T1000 (cell line): ENCODE measurements at regions not wholly inside any gene's neighbourhood (a gene's known extent, or its start where the extent isn't known, plus 50 kb on each side); places are given as distances from the start of the nearest gene placed in this dataset.

Source experiments
- DNase-seq: peaks from one replicate; lab custom pipeline; 2025; ENCODE audit warnings: mixed read lengths; lab: John Stamatoyannopoulos, UW

DNA sequence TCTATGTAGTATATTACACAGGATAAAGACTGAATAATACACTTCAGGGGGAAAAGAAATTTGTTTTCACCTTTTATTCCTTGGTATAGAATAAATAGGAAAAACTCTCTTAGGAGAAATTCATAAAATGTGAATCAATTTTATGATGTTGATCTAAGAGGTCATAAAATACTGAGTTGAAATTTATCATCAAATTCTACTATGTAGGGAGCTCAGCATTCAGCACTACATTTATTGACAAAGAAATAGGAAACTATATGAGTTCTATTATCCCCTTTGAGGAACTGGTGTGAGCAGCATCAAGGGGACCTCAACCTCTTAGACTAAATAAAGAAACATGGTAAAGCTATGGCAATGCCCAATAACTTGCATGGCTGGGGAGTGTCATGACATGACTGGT is 348.2 kb upstream of the SMIM31 start:
- no peak for DNase-seq

DNA sequence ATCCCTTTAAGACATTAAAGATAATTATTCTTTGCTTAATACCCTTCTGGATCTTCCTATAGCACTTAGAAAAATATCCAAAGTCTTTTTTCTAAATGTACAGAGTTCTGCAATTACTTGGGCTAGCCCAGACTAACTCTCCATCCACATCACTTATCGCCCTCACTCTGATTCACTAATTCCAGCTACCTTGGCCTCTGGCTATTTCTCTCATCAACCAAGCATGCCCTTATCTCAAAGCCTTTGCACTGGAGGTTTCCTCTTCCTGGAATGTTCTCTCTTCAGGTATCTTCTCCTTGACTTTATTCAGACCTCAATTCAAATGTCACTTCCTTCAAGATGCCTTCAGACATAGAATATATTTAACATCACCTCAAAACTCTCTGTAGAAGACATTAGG is 345.1 kb upstream of the SMIM31 start:
- no peak for DNase-seq

DNA sequence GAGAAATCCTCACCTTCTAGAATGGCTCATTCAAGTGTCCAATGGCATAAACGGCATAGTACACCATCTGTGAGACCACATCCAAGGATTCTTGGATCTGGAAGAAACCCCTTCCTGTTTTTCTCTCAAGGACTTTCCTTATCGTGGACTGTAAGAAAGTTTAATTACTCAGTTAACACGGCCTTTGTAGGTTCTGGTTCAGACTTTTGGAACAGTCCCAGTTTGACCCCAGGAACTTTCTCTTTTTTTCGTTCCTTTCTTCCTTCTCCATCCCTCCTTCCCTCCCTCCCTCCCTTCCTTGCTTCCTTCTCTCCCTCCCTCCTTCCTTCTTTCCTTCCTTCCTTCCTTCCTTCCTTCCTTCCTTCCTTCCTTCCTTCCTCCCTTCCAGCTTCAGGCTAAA is 343.5 kb upstream of the SMIM31 start:
- no peak for DNase-seq

DNA sequence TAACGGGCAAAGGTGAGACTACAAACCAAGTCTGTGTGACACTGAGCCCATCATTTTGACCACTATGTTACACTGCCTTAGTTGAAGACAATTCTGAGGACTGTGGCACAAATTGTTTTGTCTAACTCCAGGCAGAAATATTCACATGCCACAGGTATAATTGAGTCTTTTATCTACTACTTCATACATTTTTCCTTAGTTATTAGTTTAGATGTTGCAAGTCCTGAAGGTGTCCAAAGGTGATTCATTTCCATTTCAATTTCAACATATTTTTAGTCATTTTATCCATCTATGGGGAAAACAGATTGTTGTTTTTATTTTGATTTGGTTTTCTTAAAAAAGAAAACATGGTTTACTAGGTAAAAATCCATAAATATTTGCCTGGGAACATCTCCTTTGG is 341.7 kb upstream of the SMIM31 start:
- no peak for DNase-seq

DNA sequence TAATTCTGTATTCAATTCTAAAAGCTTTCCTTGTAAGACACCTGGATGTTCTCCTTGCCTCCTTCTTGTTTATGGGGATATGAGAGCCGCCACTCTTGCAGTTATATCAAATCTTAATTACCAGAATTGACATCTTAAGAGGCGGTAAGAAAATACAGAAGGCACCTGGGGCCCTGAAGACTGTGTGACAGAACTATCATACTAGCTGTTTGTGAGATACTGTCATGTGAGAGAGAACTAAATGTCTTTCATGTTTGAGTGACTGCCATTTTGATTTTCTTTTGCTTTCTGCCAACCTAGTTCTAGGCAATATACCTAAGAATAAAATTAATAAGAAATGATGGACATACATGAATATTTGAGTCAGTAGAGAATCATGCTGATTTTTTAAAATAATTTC is 340.2 kb upstream of the SMIM31 start:
- DNase-seq, result no peak

DNA sequence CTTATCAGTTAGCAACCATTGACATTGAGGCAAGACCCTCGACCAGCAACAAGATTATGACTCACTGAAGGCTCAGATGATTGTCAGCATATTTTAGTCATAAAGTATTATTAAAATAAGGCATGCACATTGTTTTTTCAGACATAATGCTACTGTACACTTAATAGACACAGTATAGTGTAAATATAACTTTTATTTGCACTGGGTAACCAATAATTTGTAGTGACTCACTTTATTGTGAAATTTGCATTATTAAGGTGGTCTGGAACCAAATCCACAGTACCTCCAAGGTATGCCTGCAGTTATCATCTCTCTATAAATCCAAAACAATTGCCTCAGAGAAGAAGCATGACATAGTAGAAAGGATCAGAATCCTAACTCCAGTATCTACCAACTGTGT is 330.1 kb upstream of the SMIM31 start:
- no peak for DNase-seq

DNA sequence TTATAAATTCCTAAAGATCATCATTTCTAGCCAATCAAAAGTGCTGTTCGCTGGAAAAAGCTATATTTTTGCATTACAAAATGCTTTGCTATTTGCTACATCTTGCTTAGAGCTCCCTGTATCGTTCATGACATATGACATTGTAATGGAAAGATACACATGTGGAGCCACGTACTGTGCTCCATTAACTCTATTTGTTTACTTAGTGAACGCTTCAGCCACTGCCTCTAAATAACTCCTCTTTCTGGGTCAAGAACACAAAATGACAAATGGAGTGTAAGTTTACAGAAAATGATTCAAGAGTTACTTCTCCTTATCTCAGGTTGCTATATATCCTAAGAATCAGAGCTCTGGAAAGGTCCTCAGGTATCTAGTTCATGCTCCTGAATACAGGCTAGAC is 329.1 kb upstream of the SMIM31 start:
- DNase-seq, result no peak

DNA sequence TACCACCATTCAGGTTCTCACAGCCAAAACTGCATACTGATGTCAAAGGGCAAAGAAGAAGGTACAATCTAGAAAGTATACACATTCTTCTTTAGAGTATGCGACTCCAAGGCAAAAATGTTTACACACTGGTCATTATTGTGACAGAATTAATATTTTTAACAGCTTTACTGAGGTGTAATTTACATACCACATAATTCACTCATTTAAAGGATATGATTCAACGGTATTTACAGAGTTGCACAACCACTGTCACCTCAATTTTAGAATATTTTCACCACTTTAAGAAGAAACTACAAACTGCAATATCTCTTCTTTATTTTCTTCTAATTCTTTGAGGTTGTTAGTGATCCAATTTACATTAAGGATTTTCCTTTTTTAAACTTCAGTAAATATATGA is 325.4 kb upstream of the SMIM31 start:
- DNase-seq, result no peak

DNA sequence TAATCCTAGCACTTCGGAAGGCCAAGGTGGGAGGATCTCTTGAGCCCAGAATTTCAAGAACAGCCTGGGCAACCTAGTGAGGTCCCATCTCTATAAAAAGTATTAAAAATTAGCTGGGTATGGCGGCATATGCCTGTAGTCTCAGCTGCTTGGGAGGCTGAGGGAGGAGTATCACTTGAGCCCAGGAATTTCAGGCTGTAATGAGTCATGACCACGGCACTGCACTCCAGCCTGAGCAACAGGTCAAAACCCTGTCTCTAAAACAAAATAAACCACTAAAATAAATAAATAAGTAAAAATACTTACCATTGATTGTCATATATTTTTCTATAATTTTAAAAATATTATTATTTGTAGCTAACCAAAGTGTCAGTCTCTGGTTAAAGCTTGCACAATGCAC is 315.6 kb upstream of the SMIM31 start:
- DNase-seq, result no peak

DNA sequence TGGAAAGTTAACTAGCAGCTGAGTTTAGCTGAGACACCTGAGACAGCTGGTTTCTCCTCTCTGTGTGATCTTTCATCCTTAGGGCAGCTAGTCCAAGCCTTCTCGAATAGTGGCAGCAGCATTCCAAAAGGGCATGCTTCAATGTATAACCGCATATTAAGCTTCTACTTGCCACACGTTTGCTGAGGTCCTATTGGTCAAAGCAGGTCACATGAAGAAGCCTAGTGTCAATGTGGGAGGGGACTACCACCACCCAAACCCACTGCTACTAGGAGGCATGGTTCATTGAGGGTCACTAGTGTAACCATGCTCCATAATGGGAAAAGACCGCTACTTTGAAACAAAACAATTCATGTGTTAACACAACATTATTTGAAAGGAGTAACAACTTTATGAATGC is 314.9 kb upstream of the SMIM31 start:
- DNase-seq, result no peak

DNA sequence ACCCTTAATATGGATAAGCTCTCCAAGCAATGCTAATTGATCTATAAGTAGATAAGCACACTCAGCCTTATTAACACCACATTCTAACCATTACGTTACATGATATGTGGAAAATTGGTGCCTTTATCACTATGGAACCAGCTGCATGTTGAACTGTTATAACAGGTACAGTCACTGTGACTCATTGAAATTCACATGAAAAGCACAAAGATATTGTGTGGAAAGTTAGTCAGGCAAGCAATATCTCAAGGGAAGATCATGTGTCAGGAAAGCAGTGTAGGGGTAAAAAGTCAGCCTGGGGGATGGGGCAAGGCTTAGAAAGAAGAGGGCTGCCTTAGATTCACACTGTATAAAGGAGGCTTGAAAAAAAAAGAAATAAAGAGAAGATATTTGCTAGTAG is 313.7 kb upstream of the SMIM31 start:
- DNase-seq, result no peak

DNA sequence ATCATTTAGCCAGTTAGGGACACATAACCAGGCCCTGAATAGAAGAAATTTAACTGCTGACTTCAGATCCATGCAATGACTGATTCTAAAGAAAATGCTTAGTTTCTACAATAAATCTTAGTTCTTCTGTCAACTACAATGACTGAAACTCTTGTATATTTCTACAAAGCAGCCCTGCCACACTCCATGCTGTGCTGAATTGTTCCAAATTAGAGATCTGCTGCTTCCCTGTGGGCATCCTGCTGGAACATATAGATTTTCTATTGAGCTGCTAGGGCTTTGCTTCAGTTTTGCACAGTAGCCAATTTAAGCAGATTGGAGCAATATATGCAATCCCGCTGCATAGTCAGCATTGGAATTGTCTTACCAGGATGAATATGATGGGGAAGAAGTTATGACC is 312.8 kb upstream of the SMIM31 start:
- DNase-seq, result no peak

DNA sequence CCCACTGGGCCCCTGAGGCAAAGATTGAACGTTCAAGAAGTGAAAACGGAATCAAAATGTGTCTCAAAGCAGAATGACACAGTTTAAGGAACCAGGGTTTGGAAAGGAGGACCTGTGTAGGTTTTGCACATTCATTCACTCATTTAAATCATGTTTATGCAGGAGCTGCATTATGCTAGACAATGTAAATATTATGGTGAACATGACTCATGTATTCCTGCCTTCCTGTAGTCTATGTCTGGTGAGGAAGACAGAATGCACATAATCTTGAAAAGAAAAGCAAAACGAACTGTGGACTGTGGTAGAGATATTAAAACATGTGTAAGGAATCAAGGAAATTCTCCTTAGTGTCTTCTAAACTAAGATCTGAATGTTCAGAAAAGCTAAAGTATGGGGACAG is 311.8 kb upstream of the SMIM31 start:
- DNase-seq, result no peak

DNA sequence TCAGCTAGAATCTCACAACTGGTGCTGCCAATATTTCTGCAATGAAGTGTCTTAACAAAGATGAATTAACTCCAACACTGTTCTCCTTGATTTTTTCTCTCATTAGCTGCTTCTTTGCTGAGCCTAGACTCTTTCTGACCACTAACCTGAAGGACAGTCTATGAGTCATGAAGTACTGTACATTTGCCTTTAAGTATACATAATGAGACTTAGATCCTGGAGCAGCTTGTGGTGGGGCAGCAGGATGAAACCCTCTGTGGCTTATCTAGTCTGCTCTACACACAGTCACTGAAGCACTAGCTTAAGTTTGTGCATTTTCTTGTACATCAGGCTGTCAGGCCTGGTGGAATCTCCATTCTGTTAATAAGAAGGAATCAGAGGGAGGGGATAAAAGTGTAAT is 307.4 kb upstream of the SMIM31 start:
- DNase-seq, result no peak

DNA sequence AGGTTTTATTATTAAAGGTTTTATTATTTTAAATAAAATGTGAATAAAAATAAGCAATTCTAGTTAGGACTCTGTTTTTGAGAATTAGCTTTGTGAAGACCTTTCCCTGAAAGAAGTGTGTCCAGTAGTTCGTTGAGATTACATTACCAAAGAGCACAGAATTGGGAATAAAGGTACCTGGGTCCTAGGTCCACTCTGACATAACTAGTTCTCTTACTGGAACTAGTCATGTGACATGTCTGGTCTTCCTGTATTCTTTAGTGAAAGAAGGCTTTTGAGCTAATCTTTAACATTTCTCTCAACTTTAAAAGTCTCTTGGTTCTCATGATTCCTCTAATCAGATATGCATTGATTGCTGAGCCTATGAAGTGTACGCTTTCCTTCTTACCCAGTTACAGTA is 292.0 kb upstream of the SMIM31 start:
- DNase-seq, result no peak

DNA sequence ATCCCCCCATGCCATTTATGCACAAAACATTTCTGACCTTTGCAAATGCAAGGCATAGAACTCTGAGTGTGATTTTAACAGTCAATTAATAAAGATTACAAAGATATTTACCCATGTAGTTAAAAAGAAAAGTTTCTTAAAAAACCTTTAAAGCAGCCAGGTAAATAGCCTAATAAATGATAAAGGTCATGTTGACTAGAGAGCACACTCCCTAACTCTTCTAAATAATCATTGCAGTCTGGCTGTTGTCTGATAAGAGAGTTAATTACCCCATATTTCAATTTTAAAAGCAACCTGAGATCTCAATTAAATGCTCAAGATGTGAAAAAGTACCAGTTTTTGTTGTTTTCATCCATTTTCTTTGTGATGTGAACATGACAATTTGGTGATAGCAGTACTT is 291.5 kb upstream of the SMIM31 start:
- DNase-seq, result no peak

DNA sequence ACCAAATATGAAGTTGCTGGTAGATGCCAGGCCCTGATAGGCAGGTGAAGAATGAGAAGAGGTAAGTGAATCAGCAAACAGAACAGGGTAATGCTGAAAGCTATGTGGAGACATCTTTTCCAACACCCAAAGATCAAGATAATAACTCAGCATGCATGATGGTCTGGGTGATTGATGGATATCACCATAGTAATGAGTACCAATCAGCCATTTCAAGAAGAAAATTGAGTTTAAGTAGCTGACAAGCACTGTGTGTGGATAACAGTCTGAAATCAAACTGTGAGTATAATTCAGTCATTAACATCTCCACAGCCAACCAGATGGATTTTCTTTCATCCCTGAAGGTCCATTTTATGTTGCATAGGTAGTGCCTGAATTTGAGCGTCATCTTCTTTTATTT is 289.6 kb upstream of the SMIM31 start:
- no peak for DNase-seq

DNA sequence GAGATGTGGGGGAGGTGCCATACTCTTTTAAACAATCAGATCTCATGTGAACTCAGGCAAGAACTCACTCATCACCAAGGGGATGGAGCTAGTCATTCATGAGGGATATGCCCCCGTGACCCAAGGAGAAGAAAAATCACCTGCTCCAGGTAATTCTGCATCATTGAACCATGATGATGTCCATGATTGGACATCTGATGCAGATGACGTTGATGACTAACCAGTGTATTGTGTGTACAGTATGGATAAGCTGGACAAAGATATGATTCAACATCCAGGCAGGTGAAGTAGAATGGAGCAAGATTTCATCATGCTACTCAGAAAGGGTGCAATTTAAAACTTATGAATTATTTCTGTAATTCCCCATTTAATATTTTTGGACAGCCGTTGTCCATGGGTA is 286.4 kb upstream of the SMIM31 start:
- DNase-seq, result no peak

DNA sequence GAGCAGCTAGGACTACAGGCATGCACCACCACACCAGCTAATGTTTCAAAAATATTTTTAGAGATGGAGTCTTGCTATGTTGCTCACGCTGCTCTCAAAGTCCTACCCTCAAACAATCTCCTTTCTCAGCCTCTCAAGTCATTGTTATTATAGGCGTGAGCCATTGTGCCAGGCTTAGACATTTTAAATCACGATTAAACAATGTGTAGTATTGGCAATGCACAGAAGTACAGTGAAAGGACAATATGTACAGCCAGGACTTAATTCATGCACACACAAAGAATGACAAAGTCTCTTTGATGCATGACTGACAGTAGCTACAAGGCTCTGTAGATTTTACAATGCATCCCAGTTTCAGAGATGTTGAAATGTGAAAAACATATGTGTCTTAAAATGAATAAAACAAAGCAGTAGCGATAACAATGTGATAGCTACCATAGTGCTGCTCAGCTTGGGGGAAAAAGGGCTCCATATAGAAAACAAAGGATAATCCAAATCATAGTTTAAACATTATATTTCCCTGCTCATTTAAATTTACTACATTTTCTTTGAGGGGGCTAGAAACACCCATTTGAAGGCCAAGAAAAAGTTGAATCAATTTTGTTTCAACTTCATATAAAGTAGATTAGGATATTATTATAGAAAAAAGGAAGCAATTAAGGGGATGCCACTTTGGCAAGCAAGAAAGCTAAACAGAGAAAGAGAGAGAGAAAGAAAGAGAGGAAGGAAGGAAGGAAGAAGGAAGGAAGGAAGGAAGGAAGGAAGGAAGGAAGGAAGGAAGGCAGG is 272.4 kb upstream of the SMIM31 start:
- no peak for DNase-seq

DNA sequence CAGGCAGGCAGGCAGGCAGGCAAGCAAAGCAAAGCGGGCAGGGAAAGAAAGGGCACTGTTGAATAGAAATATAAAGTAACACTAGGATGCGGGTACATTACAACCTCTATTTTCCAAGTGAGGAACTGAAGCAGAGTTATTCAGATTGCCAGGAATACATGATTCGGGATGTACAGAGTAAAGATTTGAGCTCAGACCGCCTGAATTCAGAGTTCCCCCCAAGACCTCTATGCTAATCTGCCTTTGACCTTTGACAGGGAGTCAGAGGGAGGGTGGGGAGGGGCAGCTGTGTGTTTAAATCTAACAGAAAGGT is 271.9 kb upstream of the SMIM31 start:
- no peak for DNase-seq

DNA sequence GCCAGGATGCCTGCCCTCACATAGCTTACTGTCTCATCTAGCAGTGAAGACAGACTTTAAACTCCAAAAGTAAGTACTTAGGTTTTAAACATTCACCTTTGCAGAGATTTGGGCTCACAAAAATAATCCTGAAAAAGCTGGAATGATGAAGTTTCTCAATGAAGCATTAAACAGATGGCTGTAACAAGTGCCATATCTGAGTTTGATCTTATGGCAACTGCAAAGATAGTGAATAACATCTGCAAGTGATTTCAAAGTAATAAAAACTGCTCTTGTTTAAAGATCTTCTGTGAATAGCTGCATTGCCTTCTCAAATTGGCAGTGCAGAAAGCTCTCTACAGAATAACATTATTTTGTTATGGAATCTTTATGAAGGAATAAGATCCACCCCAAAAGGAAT is 271.2 kb upstream of the SMIM31 start:
- DNase-seq, result no peak

DNA sequence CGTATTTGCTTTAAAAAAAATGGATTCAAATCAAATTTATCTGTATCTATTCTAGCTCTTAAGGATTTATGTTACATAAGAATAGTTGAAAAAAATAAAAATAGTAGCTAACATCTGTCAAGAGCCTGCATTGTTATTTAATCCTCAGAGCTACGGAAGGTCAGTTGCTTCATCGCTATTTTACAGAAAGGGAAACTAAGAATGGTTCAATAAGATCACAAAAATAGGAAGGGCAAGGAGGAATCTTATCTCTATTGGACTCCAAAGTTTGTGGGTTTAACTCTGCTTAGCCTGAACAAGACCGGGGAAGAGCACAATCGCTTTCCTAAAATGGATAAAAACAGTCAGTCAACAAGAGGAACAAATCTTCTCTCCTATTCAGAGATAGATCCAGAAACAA is 270.2 kb upstream of the SMIM31 start:
- DNase-seq, result no peak

DNA sequence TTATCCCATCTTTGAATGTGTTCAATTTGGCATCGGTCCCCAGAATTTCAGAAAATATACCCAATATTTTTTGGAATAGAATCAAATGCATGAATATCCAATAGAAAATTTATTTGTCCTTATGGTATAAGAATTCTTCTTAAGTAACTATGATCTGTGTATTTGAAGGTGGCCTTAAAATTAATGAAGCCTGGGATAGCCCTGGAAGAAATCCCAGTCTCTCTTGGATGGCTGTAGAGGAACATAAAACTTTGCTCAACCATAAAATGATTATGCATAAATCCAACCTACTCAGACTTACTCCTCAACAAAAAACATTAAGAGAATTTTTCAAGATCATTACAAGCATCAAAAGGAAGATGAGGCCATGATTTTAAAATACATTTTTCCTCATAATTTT is 269.4 kb upstream of the SMIM31 start:
- DNase-seq, result no peak

DNA sequence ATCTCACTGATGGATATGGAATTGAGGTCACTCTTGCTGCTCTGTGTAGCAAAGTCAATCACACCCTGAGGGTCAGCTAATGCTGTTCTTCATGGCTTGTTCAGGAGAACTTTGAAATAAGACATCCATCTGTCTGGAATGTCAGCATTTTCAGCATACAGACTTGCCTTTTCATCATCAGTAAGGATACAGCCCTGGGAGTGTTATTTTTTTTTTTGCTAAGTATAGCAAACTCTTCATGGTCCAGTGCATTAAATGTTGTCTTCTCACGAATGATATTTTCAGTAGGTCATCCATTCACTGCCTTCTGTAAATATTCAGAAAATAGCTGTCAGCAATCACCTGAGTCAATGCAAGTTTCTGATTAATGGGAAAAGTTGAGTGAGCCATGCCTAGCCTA is 268.8 kb upstream of the SMIM31 start:
- no peak for DNase-seq

DNA sequence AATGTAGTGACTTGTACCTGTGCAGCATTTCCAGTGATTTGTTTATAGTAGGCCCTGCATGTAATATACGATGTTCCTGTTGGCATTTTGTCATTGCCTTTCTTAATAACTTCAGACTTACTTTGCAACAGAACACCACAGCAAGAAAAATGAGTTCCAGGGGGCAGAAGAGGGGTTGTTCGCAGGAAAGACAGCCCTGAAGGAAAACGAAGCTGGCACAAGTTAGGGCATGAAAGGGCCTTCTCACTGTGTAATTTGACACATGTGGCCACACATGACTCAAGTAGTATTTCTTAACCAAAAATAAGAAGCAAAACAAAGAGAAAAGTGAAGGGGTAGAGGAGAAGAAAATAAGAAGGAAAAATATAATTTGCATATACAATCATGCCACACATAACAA is 265.8 kb upstream of the SMIM31 start:
- no peak for DNase-seq
